ENCODE measurements at regions not wholly inside any gene's neighbourhood (a gene's known extent, or its start where the extent isn't known, plus 50 kb on each side); places are given as distances from the start of the nearest gene placed in this dataset.
"Not testable (repeated sequence)": the region's sequence is repeated elsewhere in the genome, so short reads cannot be mapped to it uniquely, and the experiment has no call there.

- not testable (repeated sequence) for DNase-seq (ENCODE audit: low spot score)
These were observed 60.5 kb downstream of the AREG start for GRCh38 chr4:74505355-74505978.

DNA sequence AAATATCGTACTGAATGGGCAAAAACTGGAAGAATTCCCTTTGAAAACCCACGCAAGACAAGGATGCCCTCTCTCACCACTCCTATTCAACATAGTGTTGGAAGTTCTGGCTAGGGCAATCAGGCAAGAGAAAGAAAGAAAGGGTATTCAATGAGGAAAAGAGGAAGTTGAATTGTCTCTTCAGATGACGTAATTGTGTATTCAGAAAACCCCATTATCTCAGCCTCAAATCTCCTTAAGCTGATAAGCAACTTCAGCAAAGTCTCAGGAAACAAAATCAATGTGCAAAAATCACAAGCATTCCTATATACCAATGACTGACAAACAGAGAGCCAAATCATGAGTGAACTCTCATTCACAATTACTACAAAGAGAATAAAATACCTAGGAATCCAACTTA lies 64.4 kb downstream of the AREG start:
- not testable (repeated sequence) for DNase-seq (ENCODE audit: low spot score)

DNA sequence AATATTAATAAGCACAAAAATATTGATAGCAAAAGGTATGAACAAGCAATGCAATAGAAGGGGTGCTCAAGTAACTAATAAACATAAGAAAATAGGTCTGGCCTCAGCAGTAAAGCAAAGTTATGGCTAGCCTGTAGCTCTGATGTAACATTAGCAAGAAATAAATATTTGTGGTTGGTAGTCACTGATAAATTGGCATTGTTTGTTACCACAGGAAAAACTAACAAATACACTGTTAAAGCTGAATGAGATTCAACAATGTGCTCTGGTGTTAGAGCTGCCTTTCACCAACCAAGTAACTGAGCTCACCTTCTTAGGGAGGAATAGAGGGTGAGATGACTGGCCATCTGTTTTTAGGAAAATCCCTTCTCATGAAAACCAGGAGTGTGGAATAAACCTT lies 71.4 kb downstream of the AREG start:
- no peak for DNase-seq (ENCODE audit: low spot score)

GRCh38 chr4:74517996-74518395 lies 73.1 kb downstream of the AREG start:
- DNase-seq (ENCODE audit: low spot score): no peak

DNA sequence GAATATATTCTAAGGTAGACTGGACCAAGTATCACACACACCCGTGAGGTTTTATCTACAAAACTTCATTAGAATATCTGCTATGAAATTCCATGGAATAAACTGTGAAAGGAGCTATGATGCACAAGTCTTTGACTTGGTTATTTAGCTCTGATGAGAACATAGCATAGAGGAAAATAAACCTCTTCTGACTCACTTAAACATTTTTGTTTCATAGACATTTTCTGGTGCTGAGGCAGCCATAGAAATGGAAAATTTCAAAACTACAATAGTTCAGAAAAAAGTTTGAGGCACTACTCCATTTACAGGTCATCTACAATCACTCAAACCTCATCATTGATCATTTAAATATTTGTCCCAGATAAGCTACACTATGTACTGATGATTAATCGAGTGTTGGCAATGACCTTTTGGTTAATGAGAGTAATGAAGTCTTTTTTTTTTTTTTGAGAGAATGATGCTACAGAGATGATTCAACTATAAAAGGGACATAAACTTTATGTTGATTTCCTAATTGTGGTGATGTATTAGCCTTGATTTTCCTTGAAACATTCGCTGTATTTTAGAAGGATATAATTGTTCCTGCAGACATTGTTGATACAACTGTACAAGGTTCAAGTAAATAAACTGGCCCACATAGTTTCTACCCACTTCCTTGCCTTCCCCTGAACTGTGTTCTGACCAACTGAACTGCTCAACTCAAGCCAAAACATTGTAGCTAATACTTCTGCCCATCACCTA lies 77.5 kb downstream of the AREG start:
- no peak for DNase-seq (ENCODE audit: low spot score)

DNA sequence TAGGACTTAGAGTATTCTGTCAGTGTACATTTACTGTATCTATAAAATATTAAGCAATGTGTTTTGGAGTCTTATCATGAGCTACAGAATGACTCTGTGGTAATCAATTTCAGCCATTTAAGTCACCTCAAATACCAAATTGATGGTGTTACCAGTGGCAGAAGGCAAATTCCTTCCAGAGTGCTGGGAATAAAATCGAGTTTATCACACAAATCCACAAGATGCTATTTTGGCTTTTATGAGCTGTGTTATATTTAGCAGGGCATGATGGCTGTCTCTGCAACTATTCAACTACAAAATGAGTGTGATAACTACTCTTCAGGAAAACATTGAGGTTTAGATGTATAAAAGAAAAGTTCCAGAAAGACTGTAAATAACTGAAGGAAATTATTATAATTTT lies 78.2 kb downstream of the AREG start:
- DNase-seq (ENCODE audit: low spot score): no peak

GRCh38 chr4:74524985-74525384 lies 80.0 kb downstream of the AREG start:
- DNase-seq (ENCODE audit: low spot score): no peak

GRCh38 chr4:74527049-74527448 lies 82.1 kb downstream of the AREG start:
- DNase-seq (ENCODE audit: low spot score): no peak

DNA sequence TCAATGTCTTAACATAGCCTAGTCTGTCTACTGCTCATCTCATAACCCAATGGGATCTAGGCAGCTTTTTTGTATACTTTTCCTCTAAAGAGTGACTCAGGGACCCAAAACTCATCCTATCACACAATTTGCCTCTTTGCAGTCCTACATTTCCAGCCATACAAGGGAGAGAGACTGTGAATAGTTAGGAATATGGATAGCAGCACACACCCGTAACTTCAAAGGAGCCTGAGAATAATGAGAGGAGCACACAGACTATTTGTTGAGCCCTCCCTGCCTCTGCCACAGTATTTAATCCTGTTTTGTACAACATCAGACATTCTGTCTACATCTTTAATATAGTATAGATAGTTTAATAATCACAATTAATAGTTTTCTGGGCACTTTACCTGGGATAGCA lies 83.2 kb downstream of the AREG start:
- DNase-seq (ENCODE audit: low spot score): no peak

- no peak for DNase-seq (ENCODE audit: low spot score)
These were observed 84.5 kb downstream of the AREG start for GRCh38 chr4:74529284-74530041.

GRCh38 chr4:74531963-74532794 lies 87.2 kb downstream of the AREG start:
- DNase-seq (ENCODE audit: low spot score): peak; percentile 25

- no peak for DNase-seq (ENCODE audit: low spot score)
These were observed 89.2 kb downstream of the AREG start for GRCh38 chr4:74534121-74534520.

DNA sequence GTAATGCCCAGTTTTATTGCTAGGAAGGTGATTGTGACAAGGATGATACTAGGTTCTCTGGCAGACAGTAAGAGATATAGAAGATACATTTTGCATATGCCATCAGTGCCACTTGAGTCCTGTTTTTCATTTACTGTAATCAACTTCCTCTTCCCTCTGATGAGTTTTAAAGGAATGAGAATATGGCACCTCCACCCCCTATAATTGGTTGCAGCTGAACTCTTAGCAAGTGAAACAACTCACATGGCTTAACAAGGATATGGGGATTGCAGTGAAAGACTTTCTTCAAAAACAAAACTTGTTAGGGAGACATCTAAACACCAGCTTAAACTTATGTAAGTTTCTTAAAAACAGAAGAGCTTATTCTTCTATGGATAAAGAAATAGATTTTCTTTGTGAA lies 90.0 kb downstream of the AREG start:
- no peak for DNase-seq (ENCODE audit: low spot score)

GRCh38 chr4:74535512-74535911 lies 90.6 kb downstream of the AREG start:
- no peak for DNase-seq (ENCODE audit: low spot score)

- peak; percentile 5 for DNase-seq (ENCODE audit: low spot score)
These were observed 91.6 kb downstream of the AREG start for GRCh38 chr4:74536557-74536956.

- no peak for DNase-seq (ENCODE audit: low spot score)
These were observed 92.5 kb downstream of the AREG start for GRCh38 chr4:74537459-74537858.

DNA sequence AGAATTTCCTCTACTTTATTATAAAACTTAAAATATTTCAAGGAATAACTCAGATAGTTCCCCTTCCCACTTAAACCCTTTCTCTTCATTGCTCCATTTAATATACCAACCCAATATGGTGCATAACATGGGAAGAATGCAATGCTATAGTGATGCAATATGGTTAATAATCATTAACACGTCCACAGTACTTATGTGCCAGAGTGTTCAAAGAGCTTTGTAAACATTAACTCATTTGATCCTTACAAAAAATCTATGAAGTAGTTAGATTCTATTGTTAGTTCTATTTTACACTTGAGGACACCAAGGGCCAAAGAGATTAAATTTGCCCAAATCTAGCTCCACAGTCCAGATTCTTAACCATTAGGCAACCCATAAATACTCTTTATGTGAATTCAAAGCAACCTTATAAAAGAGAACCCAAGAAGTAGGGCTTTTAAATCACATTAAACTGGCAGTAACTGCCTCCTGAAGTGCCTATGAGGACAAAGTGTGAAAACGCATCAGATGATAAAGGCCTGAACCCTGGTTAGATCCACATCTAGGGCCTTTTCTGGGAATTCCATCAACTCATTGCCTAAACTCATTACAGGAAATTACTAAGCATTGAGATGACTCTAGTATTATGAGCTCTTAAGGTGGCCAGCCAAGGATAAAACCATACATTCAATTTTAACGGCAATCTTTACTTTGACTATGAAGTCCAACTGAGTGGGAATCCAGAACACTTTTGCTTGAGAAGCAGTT lies 94.3 kb downstream of the AREG start:
- DNase-seq (ENCODE audit: low spot score): no peak

GRCh38 chr4:74540193-74540592 lies 95.3 kb downstream of the AREG start:
- no peak for DNase-seq (ENCODE audit: low spot score)

DNA sequence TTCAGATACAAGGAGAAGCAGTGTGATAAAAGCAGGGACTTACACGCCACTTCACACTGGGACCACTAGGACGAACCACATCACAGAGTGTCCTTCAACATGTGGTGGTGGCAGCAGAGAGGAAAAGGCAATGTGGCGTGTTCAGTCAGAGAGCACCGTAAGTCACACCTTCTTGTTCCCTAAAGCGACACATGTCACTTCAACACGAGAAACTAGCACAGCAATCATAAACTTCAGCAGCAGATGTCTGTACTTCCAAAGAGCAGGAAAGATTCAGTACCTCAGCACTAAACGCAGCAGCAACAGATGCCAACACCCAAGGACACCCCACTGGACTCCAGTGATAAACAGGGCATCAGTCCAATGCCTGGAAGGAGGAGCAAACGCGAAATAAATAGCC lies 96.7 kb downstream of the AREG start:
- no peak for DNase-seq (ENCODE audit: low spot score)

- no peak for DNase-seq (ENCODE audit: low spot score)
These were observed 98.4 kb downstream of the AREG start for GRCh38 chr4:74543231-74543781.

GRCh38 chr4:74543983-74544382 lies 99.0 kb downstream of the AREG start:
- DNase-seq (ENCODE audit: low spot score): no peak

Measured in putamen (tissue), 1 donor.